OCI-LY1 (cell line): ENCODE measurements at regions not wholly inside any gene's neighbourhood (a gene's known extent, or its start where the extent isn't known, plus 50 kb on each side); places are given as distances from the start of the nearest gene placed in this dataset.

ENCODE experiments used
- H2AFZ ChIP-seq: fragments of 200-600 bp; sonication (generic), shearing (Covaris generic); 2 replicates; pipeline ENCODE4 v1.6.0; 2014; ENCODE audit warnings: antibody characterized with exemption, mild to moderate bottlenecking, low read length
- H3F3A ChIP-seq: fragments of 200-600 bp; sonication (generic), shearing (Covaris generic); 2 replicates; pipeline ENCODE4 v1.6.0; 2014; ENCODE audit warnings: mild to moderate bottlenecking, antibody characterized with exemption, low read length, moderate library complexity; ENCODE audit not compliant: insufficient read depth
- H3K27ac ChIP-seq: fragments of 200-600 bp; sonication (generic); 2 replicates; pipeline ENCODE4 v1.5.1; 2014; ENCODE audit warnings: low read length, mixed run types, mild to moderate bottlenecking, low read depth; ENCODE audit not compliant: poor library complexity, severe bottlenecking
- H3K27me3 ChIP-seq: fragments of 200-600 bp; sonication (generic); 2 replicates; pipeline ENCODE4 v1.6.0; 2014; ENCODE audit warnings: antibody characterized with exemption, mild to moderate bottlenecking, low read length, moderate library complexity; ENCODE audit not compliant: insufficient read depth
- H3K36me3 ChIP-seq: fragments of 200-600 bp; sonication (generic); 2 replicates; pipeline ENCODE4 v1.6.1; 2014; ENCODE audit warnings: mild to moderate bottlenecking, antibody characterized with exemption, low read length, moderate library complexity, mixed read lengths; ENCODE audit not compliant: insufficient read depth
- H3K4me1 ChIP-seq: fragments of 200-600 bp; sonication (generic); 2 replicates; pipeline ENCODE4 v1.5.1; 2014; ENCODE audit warnings: mild to moderate bottlenecking, low read length, moderate library complexity; ENCODE audit not compliant: insufficient read depth, severe bottlenecking
- H3K4me2 ChIP-seq: fragments of 200-600 bp; sonication (generic), shearing (Covaris generic); 2 replicates; pipeline ENCODE4 v1.6.1; 2014; ENCODE audit warnings: low read length
- H3K4me3 ChIP-seq: fragments of 200-600 bp; sonication (generic); 2 replicates; pipeline ENCODE4 v1.5.1; 2014; ENCODE audit warnings: low read length, low read depth, mild to moderate bottlenecking, mixed read lengths; ENCODE audit not compliant: poor library complexity, severe bottlenecking
- H3K79me2 ChIP-seq: fragments of 200-600 bp; shearing (Covaris generic); 2 replicates; pipeline ENCODE4 v1.6.1; 2016; ENCODE audit warnings: mixed run types, low read length, mixed read lengths; ENCODE audit not compliant: insufficient read depth
- H3K9ac ChIP-seq: fragments of 200-600 bp; sonication (generic), shearing (Covaris generic); 2 replicates; pipeline ENCODE4 v1.6.1; 2014; ENCODE audit warnings: mild to moderate bottlenecking, low read length, mixed read lengths
- H3K9me2 ChIP-seq: fragments of 200-600 bp; sonication (generic), shearing (Covaris generic); 2 replicates; pipeline ENCODE4 v1.6.1; 2014; ENCODE audit warnings: low read depth, mild to moderate bottlenecking, low read length, mixed read lengths
- H3K9me3 ChIP-seq: fragments of 200-600 bp; shearing (Covaris generic); 2 replicates; pipeline ENCODE4 v1.6.1; 2014; ENCODE audit warnings: low read length, mixed read lengths
- H4K20me1 ChIP-seq: fragments of 200-600 bp; sonication (generic), shearing (Covaris generic); 2 replicates; pipeline ENCODE4 v1.6.0; 2016; ENCODE audit warnings: mild to moderate bottlenecking, low read length; ENCODE audit not compliant: insufficient read depth
- CTCF ChIP-seq: fragments of 200-600 bp; sonication (generic), shearing (Covaris generic); IDR thresholded peaks from 2 replicates; pipeline ENCODE4 v1.5.1; 2017; ENCODE audit warnings: mild to moderate bottlenecking, antibody characterized with exemption, low read length, moderate library complexity, mixed read lengths
- EZH2 ChIP-seq: fragments of 200-600 bp; sonication (generic), shearing (Covaris generic); IDR thresholded peaks from 2 replicates; pipeline ENCODE4 v1.8.0; 2017; ENCODE audit warnings: borderline replicate concordance, mixed run types, mild to moderate bottlenecking, antibody characterized with exemption, low read length, moderate library complexity, mixed read lengths

DNA sequence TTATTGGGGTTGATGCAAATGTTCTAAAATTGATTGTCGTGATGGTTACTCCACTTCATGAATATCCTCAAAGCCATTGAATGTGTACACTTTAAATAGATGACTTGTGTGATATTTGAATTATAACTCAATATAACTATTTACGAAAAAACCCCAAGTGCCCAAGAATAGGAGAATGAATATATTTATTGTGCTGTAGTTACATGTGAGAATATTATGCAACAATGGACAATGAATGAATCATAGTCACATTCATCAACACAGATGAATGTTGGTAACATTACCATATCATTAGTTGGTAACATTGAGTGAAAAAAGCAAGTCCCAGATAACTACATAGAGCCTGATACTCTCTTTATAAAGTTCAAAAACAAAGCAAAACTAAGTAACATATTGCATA, 127.8 kb upstream of the UBL3 start:
- Histone ChIP-seq H2AFZ (no peak overlapping the region), H3F3A (no peaks in the 10 kb centered on the region), H4K20me1 (no peaks in the 10 kb centered on the region), H3K27me3 (peaks cover 4% of the 10 kb centered on the region; the same call in 1 of the 2 replicates), H3K36me3 (no peaks in the 10 kb centered on the region), H3K79me2 (no peaks in the 10 kb centered on the region), H3K9me3 (no peaks in the 10 kb centered on the region), H3K9me2 (no peaks in the 10 kb centered on the region), H3K9ac (no peak overlapping the region), H3K27ac (no peak overlapping the region), H3K4me1 (no peaks in the 10 kb centered on the region), H3K4me2 (no peak overlapping the region), H3K4me3 (no peak overlapping the region)
- TF ChIP-seq CTCF: no peak
- TF ChIP-seq EZH2: no peak

- no peaks in the 10 kb centered on the region for H3F3A ChIP-seq
- no peaks in the 10 kb centered on the region for H3K36me3 ChIP-seq
- H3K27ac ChIP-seq: no peak overlapping the region
- H3K27me3 ChIP-seq: peaks cover 4% of the 10 kb centered on the region; the same call in 1 of the 2 replicates
- H3K9ac ChIP-seq: no peak overlapping the region
- H3K79me2 ChIP-seq: no peaks in the 10 kb centered on the region
- H3K4me2 ChIP-seq: no peak overlapping the region
- no peaks in the 10 kb centered on the region for H4K20me1 ChIP-seq
- H3K9me3 ChIP-seq: no peaks in the 10 kb centered on the region
- no peaks in the 10 kb centered on the region for H3K9me2 ChIP-seq
- H3K4me3 ChIP-seq: no peak overlapping the region
- H3K4me1 ChIP-seq: no peaks in the 10 kb centered on the region
- TF ChIP-seq EZH2 (no peak), CTCF (no peak)
- H2AFZ ChIP-seq: no peak overlapping the region
Measured at GRCh38 chr13:29977476-29978120, 127.2 kb upstream of the UBL3 start.

DNA sequence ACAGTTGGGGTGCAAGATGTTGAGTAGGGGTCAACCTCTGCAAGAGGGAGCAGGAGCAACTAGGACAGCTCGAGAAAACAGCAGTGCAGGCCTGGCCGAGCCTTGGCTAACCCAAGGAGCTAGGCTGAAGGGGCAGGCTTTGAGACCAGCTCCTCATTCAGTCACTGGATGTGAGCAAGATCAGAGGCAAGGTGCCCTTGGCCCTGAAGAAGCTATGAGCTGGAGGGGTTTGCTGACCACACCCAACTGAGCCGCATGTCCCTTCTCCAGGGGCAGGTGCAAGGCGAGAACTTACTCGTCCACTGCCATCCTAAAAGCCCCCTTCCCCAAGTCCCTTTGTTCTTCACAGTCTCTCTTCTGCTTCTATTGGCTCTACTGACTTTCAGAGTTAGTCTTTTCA, 126.1 kb upstream of the UBL3 start:
- no peak overlapping the region for H2AFZ ChIP-seq
- no peak for TF ChIP-seq EZH2
- no peak for TF ChIP-seq CTCF
- no peaks in the 10 kb centered on the region for H3K79me2 ChIP-seq

More for the DNA sequence above, 126.1 kb upstream of the UBL3 start:
- Histone ChIP-seq H3F3A (no peaks in the 10 kb centered on the region), H4K20me1 (no peaks in the 10 kb centered on the region), H3K9me3 (no peaks in the 10 kb centered on the region), H3K36me3 (no peaks in the 10 kb centered on the region), H3K27ac (no peak overlapping the region), H3K4me3 (no peak overlapping the region), H3K4me1 (no peaks in the 10 kb centered on the region), H3K9ac (no peak overlapping the region), H3K27me3 (peaks cover 4% of the 10 kb centered on the region; the same call in 1 of the 2 replicates), H3K4me2 (no peak overlapping the region), H3K9me2 (no peaks in the 10 kb centered on the region)
